OCI-LY3 (cell line): ENCODE measurements at regions not wholly inside any gene's neighbourhood (a gene's known extent, or its start where the extent isn't known, plus 50 kb on each side); places are given as distances from the start of the nearest gene placed in this dataset.

ENCODE experiments used
- EZH2phosphoT487 ChIP-seq: fragments of 200-600 bp; shearing (Covaris generic); IDR thresholded peaks from 2 replicates; pipeline ENCODE4 v1.6.1; 2018; ENCODE audit warnings: antibody characterized with exemption, mixed run types, low read depth
- TF ChIP-seq, protein P1 (sequence below): fragments of 200-600, 300-600 bp; sonication (generic); IDR thresholded peaks from 2 replicates; pipeline ENCODE4 v1.5.1; 2014; ENCODE audit warnings: antibody characterized with exemption, low read length, low read depth

DNA sequence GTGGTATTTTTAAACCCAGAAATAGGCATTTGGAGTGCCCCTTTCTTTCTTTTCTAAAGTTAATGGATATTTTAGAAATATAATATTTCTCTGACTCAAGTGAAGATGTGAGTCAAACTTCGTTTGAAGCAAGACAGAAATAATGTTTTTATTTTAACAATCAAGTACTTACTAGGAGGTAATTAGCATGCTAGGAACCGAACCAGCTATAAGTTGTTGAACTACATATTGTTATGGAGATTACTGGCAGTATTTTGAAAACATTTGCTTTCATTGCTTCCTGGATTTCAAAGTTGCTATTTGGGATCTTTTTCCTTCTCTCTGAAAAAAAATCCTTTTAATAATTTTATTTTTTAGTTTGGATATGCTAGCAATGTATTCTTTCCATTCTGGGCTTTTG, 225.2 kb downstream of the NEDD1 start:
- TF ChIP-seq, protein P1, sequence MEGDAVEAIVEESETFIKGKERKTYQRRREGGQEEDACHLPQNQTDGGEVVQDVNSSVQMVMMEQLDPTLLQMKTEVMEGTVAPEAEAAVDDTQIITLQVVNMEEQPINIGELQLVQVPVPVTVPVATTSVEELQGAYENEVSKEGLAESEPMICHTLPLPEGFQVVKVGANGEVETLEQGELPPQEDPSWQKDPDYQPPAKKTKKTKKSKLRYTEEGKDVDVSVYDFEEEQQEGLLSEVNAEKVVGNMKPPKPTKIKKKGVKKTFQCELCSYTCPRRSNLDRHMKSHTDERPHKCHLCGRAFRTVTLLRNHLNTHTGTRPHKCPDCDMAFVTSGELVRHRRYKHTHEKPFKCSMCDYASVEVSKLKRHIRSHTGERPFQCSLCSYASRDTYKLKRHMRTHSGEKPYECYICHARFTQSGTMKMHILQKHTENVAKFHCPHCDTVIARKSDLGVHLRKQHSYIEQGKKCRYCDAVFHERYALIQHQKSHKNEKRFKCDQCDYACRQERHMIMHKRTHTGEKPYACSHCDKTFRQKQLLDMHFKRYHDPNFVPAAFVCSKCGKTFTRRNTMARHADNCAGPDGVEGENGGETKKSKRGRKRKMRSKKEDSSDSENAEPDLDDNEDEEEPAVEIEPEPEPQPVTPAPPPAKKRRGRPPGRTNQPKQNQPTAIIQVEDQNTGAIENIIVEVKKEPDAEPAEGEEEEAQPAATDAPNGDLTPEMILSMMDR = no peak
- no peak for TF ChIP-seq EZH2phosphoT487
